Heart right ventricle (tissue), 16 donors: ENCODE measurements at regions not wholly inside any gene's neighbourhood (a gene's known extent, or its start where the extent isn't known, plus 50 kb on each side); places are given as distances from the start of the nearest gene placed in this dataset.

ENCODE experiments used
- ATAC-seq, 8 donors: fragments of 200-7000 bp; cut with Tn5 transposase; one replicate each; pipeline ENCODE4 v1.9.1; 2020; ENCODE audit warnings: mild to moderate bottlenecking in 8 of 8, moderate library complexity in 8 of 8, moderate number of reproducible peaks in 1 of 8
- DNase-seq, 2 donors: peaks; one replicate each; pipeline ENCODE4 v3.0.0-alpha.2; 2020
- H3K27ac ChIP-seq, 10 donors: fragments of 200-600 bp; sonication (generic) in 2 of 10; one replicate each; pipeline versions ENCODE4 v1.5.0 to v1.8.0; 2020 to 2022; ENCODE audit warnings: mild to moderate bottlenecking in 3 of 10
- H3K27me3 ChIP-seq, 7 donors: fragments of 200-600 bp; one replicate each; pipeline ENCODE4 v1.8.0; 2021 to 2022; ENCODE audit warnings: mild to moderate bottlenecking in 2 of 7
- H3K36me3 ChIP-seq, 9 donors: fragments of 200-600 bp; sonication (generic) in 1 of 9; one replicate each; pipeline versions ENCODE4 v1.5.0 to v1.8.0; 2020 to 2022; ENCODE audit warnings: mild to moderate bottlenecking in 2 of 9
- H3K4me1 ChIP-seq, 9 donors: fragments of 200-600 bp; sonication (generic) in 1 of 9; one replicate each; pipeline versions ENCODE4 v1.5.0 to v1.8.0; 2020 to 2022; ENCODE audit warnings: mild to moderate bottlenecking in 4 of 9
- H3K4me3 ChIP-seq, 10 donors: fragments of 200-600 bp; sonication (generic) in 2 of 10; one replicate each; pipeline versions ENCODE4 v1.5.0 to v1.8.0; 2020 to 2022; ENCODE audit warnings: mild to moderate bottlenecking in 7 of 10, moderate library complexity in 2 of 10
- H3K9me3 ChIP-seq, 11 donors: fragments of 200-600 bp in 10 of 11; sonication (generic) in 2 of 11; one replicate each; pipeline versions ENCODE4 v1.5.0 to v1.8.0; 2013 to 2022; ENCODE audit warnings: mild to moderate bottlenecking in 2 of 11, control low read depth in 1 of 11, moderate library complexity in 1 of 11
- CTCF ChIP-seq, 9 donors: fragments of 200-600 bp; sonication (generic) in 2 of 9; IDR thresholded peaks; one replicate each; pipeline versions ENCODE4 v1.5.0 to v1.8.0; 2021 to 2022; ENCODE audit warnings: antibody characterized with exemption in 9 of 9, mild to moderate bottlenecking in 5 of 9, moderate library complexity in 1 of 9
- WGBS, 2 donors: extraction: QIAGEN DNeasy Blood & Tissue Kit; methylation state at CpG; one replicate each; pipeline ENCODE4 v1.1.7; 2013; ENCODE audit warnings: inconsistent platforms in 1 of 2; 5-methylcytosine and 5-hydroxymethylcytosine counted together
- intact Hi-C, 10 donors: fragments of 100-400 bp; cut with DNase I; formaldehyde crosslinking; loops; one replicate each; pipeline versions ENCODE4 v1.11.1 to v1.14.2; 2022
- donor health status: Arrhythmogenic right ventricular cardiomyopathy.
- donor health status: ischemic (EF 13 %, LVEDD 7.1; RV severe dilation, severe dysfunction).
- donor health status: healthy with polysubstance abuse.
- donor health status: DM: no; HTN: yes; CAD: no.
- donor health status: DM: no; HTN: no; CAD: no.
- donor health status: ischemic (EF 25% LVEDD 6.9; RV normal size, moderate dysfunction).
- donor health status: ischemic (EF 25% LVEDD 5.7; RV mildly dilated, moderate dysfunction).
- donor health status: healthy.
- donor health status: DM: yes; HTN: yes; CAD: no.
- donor health status: Ischemic cardiomyopathy.
- donor health status: ischemic (EF 35%, LVEDD 5.7; RV mildly dilated, moderate dysfunction).
- donor health status: nonischemic (EF 11% LVEDD 7.7; RV severe dilation, severe dysfunction).
- donor health status: DM: yes; HTN: yes; CAD: no.
- donor health status: PGD.
- donor health status: ischemic (EF 29% LVEDD 5.4; RV normal size, mild dysfunction).
- donor health status: nonischemic (EF 23%, LVEDD 6.1; RV moderate dilation, normal function).

GRCh38 chr14:94677213-94677612 lies 65.0 kb downstream of the SERPINA3 start:
- WGBS, 2 donors: 72 to 76% methylated on average over 4 of the region's 4 CpGs
- no peaks in the 10 kb centered on the region for H3K4me1 ChIP-seq
- intact Hi-C loops: no loop called here
- no peak overlapping the region for H3K4me3 ChIP-seq
- no peaks in the 10 kb centered on the region for H3K36me3 ChIP-seq
- no peak overlapping the region for H3K27ac ChIP-seq
- H3K27me3 ChIP-seq: peaks cover 0 to 70% (median 53%) of the 10 kb centered on the region in 7 donors
- no peaks in the 10 kb centered on the region for H3K9me3 ChIP-seq
- DNase-seq (no peak), ATAC-seq (no peak)
- TF ChIP-seq CTCF (IDR thresholded peaks at IDR 0.05): no peak

- Histone ChIP-seq H3K4me1 (no peaks in the 10 kb centered on the region), H3K4me3 (no peak overlapping the region), H3K36me3 (no peaks in the 10 kb centered on the region), H3K27ac (no peak overlapping the region), H3K27me3 (peaks cover 0 to 64% (median 47%) of the 10 kb centered on the region in 7 donors), H3K9me3 (no peaks in the 10 kb centered on the region)
- no peak for DNase-seq
- ATAC-seq: no peak
- no peak for TF ChIP-seq CTCF (IDR thresholded peaks at IDR 0.05)
- WGBS, 2 donors: 44 to 50% methylated on average over 4 of the region's 4 CpGs
- intact Hi-C loops: no loop called here
Measured at GRCh38 chr14:94676495-94677185, 64.4 kb downstream of the SERPINA3 start.

- ATAC-seq (no peak), DNase-seq (no peak)
- TF ChIP-seq CTCF (IDR thresholded peaks at IDR 0.05): no peak
- intact Hi-C loops: no loop called here
- Histone ChIP-seq H3K27ac (no peak overlapping the region), H3K9me3 (no peaks in the 10 kb centered on the region), H3K4me1 (no peaks in the 10 kb centered on the region), H3K4me3 (no peak overlapping the region), H3K27me3 (peaks cover 0 to 60% (median 39%) of the 10 kb centered on the region in 7 donors), H3K36me3 (no peaks in the 10 kb centered on the region)
- 92 to 95% methylated on average over 8 of the region's 8 CpGs for WGBS, 2 donors
Measured at GRCh38 chr14:94675036-94675435, 62.8 kb downstream of the SERPINA3 start.

- Histone ChIP-seq H3K4me3 (no peak overlapping the region), H3K27me3 (peaks cover 0 to 56% (median 29%) of the 10 kb centered on the region in 7 donors), H3K9me3 (no peaks in the 10 kb centered on the region), H3K4me1 (no peaks in the 10 kb centered on the region), H3K36me3 (no peaks in the 10 kb centered on the region), H3K27ac (no peak overlapping the region)
- DNase-seq (no peak), ATAC-seq (no peak)
- intact Hi-C loops: no loop called here
- no peak for TF ChIP-seq CTCF (IDR thresholded peaks at IDR 0.05)
- WGBS, 2 donors: 56 to 63% methylated on average over 12 of the region's 12 CpGs
Measured at GRCh38 chr14:94673781-94674231, 61.6 kb downstream of the SERPINA3 start.
